ENCODE measurements at regions not wholly inside any gene's neighbourhood (a gene's known extent, or its start where the extent isn't known, plus 50 kb on each side); places are given as distances from the start of the nearest gene placed in this dataset.
"Not testable (repeated sequence)": the region's sequence is repeated elsewhere in the genome, so short reads cannot be mapped to it uniquely, and the experiment has no call there.

DNA sequence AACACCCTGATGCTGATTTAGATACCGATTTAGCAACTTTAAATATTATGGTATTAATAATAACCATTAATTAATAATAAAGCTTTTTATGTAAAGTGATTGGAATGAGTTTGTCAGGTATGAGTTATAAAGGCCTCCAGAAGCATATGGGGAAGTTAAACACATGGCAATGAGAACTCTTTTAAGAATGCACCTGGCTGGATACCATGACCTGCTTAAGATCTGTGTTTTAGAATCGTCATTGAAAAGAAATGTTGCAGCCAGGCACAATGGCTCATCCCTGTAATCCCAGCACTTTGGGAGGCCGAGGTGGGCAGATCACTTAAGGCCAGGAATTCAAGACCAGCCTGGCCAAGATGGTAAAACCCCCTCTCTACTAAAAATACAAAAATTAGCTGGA is 197.5 kb downstream of the SOX4 start:
- 72 to 78% methylated on average over 3 of the region's 3 CpGs for WGBS, 2 donors
- TF ChIP-seq, protein P1, sequence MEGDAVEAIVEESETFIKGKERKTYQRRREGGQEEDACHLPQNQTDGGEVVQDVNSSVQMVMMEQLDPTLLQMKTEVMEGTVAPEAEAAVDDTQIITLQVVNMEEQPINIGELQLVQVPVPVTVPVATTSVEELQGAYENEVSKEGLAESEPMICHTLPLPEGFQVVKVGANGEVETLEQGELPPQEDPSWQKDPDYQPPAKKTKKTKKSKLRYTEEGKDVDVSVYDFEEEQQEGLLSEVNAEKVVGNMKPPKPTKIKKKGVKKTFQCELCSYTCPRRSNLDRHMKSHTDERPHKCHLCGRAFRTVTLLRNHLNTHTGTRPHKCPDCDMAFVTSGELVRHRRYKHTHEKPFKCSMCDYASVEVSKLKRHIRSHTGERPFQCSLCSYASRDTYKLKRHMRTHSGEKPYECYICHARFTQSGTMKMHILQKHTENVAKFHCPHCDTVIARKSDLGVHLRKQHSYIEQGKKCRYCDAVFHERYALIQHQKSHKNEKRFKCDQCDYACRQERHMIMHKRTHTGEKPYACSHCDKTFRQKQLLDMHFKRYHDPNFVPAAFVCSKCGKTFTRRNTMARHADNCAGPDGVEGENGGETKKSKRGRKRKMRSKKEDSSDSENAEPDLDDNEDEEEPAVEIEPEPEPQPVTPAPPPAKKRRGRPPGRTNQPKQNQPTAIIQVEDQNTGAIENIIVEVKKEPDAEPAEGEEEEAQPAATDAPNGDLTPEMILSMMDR (IDR thresholded peaks at IDR 0.05): no peak
- intact Hi-C loops (cut with DNase I): no loop called here

DNA sequence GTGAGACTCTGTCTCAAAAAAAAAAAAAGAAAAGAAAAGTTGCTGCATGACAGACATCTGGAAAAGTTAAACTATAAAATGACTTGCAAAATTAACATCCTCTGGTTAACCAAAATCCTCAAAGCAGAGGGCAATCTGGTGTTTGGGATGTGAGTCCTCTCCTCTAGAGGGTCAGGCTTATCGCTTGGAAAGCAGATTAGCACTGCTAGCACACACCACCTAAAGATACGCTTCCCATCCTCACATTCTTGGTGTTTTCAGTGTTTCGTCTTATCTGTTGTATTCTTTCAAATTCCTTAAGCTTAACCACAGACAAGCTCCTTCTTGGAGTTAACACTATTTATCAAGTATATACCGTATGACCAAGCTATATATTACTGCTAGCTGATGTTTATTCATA is 198.0 kb downstream of the SOX4 start:
- no peak overlapping the region for H3K4me3 ChIP-seq
- H3K27me3 ChIP-seq: no peaks in the 10 kb centered on the region
- no peaks in the 10 kb centered on the region for H3K4me1 ChIP-seq
- DNase-seq (no peak), ATAC-seq (no peak), FAIRE-seq (no peak)
- intact Hi-C loops (cut with DNase I): no loop called here
- TF ChIP-seq, protein P1 (IDR thresholded peaks at IDR 0.05): no peak
- WGBS, 2 donors: 83 to 85% methylated on average over 4 of the region's 4 CpGs
- H3K9me3 ChIP-seq: no peaks in the 10 kb centered on the region
- no peaks in the 10 kb centered on the region for H3K36me3 ChIP-seq
- H3K27ac ChIP-seq: no peak overlapping the region

More for the DNA sequence above, 197.5 kb downstream of the SOX4 start:
- H3K36me3 ChIP-seq: no peaks in the 10 kb centered on the region
- H3K27me3 ChIP-seq: no peaks in the 10 kb centered on the region
- no peak for DNase-seq
- H3K9me3 ChIP-seq: no peaks in the 10 kb centered on the region
- H3K27ac ChIP-seq: no peak overlapping the region
- H3K4me3 ChIP-seq: no peak overlapping the region
- no peak for FAIRE-seq
- no peaks in the 10 kb centered on the region for H3K4me1 ChIP-seq
- no peak for ATAC-seq

DNA sequence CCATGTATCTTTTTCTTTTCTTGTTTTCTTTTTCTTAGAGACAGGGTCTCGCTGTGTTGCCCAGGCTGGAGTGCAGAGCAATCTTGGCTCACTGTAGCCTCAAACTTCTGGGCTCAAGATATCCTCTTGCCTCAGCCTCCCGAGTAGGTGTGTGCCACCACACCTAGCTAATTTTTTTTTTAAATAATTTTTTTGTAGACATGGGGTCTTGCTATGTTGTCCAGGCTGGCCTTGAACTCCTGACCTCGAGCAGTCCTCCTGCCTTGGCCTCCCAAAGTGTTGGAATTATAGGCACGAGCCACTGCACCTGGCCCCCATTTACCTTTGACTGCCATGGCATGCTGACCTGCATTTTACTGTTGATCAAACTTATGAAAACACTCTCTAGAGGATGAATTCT is 198.6 kb downstream of the SOX4 start:
- Histone ChIP-seq H3K4me1 (no peaks in the 10 kb centered on the region), H3K9me3 (no peaks in the 10 kb centered on the region), H3K36me3 (no peaks in the 10 kb centered on the region), H3K27ac (no peak overlapping the region), H3K27me3 (no peaks in the 10 kb centered on the region), H3K4me3 (no peak overlapping the region)
- FAIRE-seq: no peak
- no peak for ATAC-seq
- no peak for DNase-seq
- TF ChIP-seq, protein P1 (IDR thresholded peaks at IDR 0.05): no peak
- 80 to 85% methylated on average over 4 of the region's 4 CpGs for WGBS, 2 donors
- intact Hi-C loops (cut with DNase I): no loop called here

DNA sequence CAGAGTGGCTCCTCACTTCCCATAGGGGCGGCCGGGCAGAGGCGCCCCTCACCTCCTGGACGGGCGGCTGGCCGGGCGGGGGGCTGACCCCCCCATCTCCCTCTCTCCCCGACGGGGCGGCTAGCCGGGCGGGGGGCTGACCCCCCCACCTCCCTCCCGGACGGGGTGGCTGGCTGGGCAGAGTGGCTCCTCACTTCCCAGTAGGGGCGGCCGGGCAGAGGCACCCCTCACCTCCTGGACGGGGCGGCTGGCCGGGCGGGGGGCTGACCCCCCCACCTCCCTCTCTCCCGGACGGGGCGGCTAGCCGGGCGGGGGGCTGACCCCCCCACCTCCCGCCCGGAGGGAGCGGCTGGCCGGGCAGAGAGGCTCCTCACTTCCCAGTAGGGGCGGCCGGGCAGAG is 203.4 kb downstream of the SOX4 start:
- ATAC-seq; H3K36me3 ChIP-seq; FAIRE-seq; H3K9me3 ChIP-seq; H3K27me3 ChIP-seq; H3K4me1 ChIP-seq; H3K4me3 ChIP-seq; intact Hi-C loops (cut with DNase I); H3K27ac ChIP-seq: not testable (repeated sequence)
- WGBS, 2 donors: 88 to 89% methylated on average over 11 to 24 of the region's 31 CpGs
- DNase-seq: peak in 1 of 6 donors; percentile 64

DNA sequence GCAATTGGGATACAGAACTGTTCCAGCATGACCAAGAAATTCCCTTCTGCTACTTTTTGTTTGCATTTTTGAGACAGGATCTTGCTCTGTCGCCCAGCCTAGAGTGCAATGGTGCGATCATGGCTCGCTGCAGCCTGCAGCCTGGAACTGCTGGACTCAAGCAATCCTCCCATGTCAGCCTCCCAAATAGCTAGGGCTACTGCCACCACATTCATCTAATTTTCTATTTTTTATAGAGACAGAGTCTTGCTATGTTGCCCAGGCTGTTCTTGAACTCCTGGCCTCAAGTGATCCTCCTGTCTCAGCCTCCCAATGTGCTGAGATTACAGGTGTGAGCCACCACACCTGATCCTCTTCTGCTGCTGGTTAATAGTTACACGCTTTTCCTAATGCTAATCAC is 204.9 kb downstream of the SOX4 start:
- H3K4me1 ChIP-seq: no peaks in the 10 kb centered on the region
- 92 to 98% methylated on average over 4 of the region's 4 CpGs for WGBS, 2 donors
- intact Hi-C loops (cut with DNase I): no loop called here
- no peak overlapping the region for H3K4me3 ChIP-seq
- H3K36me3 ChIP-seq: no peaks in the 10 kb centered on the region
- H3K27me3 ChIP-seq: no peaks in the 10 kb centered on the region
- ATAC-seq (no peak), DNase-seq (no peak), FAIRE-seq (no peak)
- no peak overlapping the region for H3K27ac ChIP-seq
- TF ChIP-seq, protein P1 (IDR thresholded peaks at IDR 0.05): no peak
- no peaks in the 10 kb centered on the region for H3K9me3 ChIP-seq

DNA sequence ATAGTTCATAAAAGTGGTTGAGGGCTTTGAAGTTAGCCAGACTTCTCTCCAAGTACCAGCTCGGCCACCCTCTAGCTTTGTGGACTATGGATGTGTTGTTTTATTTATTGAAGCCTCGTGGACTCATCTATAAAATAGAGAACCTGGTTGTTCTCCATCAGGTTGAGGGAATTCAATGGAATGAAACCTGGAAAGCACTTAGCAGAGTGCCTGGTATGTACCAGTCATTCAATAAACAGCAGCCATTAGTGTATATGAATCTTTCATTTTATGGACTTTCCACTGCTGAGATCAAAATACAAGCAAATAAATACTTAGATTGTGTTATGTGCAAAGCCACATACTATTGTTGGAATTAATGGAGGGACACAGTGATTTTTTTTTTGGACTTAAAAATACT is 206.8 kb downstream of the SOX4 start:
- intact Hi-C loops (cut with DNase I): no loop called here

More for the DNA sequence above, 206.8 kb downstream of the SOX4 start:
- Histone ChIP-seq H3K27ac (no peak overlapping the region), H3K4me3 (no peak overlapping the region), H3K27me3 (no peaks in the 10 kb centered on the region), H3K9me3 (no peaks in the 10 kb centered on the region), H3K4me1 (no peaks in the 10 kb centered on the region), H3K36me3 (no peaks in the 10 kb centered on the region)
- TF ChIP-seq, protein P1 (IDR thresholded peaks at IDR 0.05): no peak
- WGBS, 2 donors: 54 to 64% methylated on average over 2 of the region's 2 CpGs
- ATAC-seq (no peak), DNase-seq (no peak), FAIRE-seq (no peak)
